ENCODE measurements at regions not wholly inside any gene's neighbourhood (a gene's known extent, or its start where the extent isn't known, plus 50 kb on each side); places are given as distances from the start of the nearest gene placed in this dataset.

DNA sequence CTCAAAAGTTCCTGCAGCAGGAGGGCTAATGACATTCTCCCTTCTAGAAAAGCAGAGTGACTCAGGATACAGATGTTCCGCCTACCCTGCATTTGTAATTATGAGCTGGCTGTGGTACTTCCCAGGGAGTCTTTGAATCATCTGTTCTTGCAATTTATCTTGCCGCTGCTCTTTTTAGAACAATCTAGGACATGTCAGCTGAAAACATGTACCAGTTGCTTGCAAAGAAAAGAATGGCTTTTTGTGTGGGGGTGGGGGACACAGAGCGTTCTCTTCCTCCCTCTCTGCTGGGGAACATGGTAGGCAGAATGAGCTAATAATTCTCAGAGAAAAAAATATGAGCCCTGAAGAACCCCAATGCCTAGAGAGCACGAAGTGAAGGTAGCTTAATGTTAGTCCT is 51.7 kb upstream of the TUT7 start:
- DNase-seq: no peak

DNA sequence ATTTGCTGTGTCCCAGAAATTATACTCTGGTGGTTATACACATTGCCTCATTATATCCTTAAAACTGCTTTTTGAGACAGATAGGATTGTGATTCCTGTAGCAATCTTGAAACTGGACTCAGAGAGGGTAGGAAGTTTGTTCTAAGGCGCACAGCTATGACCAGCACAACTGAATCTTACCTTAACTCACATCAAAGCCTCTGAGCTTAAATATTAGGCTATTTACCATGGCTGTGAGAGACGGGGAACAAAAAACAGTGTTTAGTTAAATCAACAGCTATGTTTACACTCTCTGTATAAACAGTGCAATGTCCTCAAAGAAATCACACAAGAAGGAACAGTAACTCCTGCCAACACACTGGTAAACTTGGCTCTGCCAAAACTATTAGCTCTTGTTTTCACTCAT is 50.9 kb upstream of the TUT7 start:
- DNase-seq: no peak
